Epithelial cell of proximal tubule (primary cell): ENCODE measurements at regions not wholly inside any gene's neighbourhood (a gene's known extent, or its start where the extent isn't known, plus 50 kb on each side); places are given as distances from the start of the nearest gene placed in this dataset.

Experiments used
- DNase-seq: peaks from one replicate; pipeline ENCODE4 v3.0.0-alpha.2; 2011; ENCODE audit warnings: low read depth
- H3K4me3 ChIP-seq: 2 replicates; pipeline ENCODE4 v1.5.1; 2011; ENCODE audit warnings: low read depth, mild to moderate bottlenecking, low read length
- CTCF ChIP-seq: conservative IDR thresholded peaks from 2 replicates; pipeline ENCODE4 v1.5.1; 2012; ENCODE audit warnings: low read depth, mild to moderate bottlenecking, low read length

- no peak for DNase-seq
- no peak for TF ChIP-seq CTCF
- no peak overlapping the region for H3K4me3 ChIP-seq
These were observed 168.4 kb downstream of the ACKR3 start for GRCh38 chr2:236738030-236738429.

DNA sequence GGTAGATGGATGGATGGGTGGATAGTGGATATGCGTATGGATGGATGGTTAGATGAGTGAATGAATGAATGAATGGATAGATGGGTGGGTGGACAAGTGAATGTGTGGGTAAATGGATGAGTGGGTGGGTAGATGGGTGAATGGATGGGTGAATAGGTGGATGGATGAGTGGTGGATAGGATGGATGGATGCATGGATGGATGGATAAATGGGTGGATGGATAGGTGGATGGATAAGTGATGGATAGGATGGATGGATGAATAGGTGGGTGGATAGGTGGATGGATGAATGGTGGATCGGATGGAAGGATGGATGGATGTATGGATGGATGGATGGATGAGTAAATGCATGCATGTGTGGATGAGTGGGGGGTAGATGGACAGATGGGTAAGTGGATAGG is 169.3 kb downstream of the ACKR3 start:
- no peak for TF ChIP-seq CTCF
- DNase-seq = no peak
- H3K4me3 ChIP-seq = no peak overlapping the region

DNA sequence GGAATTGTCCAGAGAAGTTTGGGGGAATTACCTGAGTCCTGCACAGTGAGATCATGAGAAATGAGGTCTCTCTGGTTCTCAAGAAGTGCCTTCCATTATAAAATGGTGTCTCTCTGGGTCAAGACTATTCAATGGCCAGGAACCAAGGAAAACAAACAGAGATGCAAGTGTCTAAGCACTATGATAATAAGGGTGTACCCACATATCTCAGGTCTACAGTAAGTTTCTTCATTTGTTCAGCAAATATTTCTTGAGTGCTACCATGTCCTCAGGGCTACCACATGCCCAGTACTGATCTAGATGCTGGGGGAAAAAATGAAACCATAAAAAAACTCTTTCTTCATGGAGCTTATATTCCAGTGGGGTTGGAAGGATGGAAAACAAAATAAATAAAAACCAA is 170.0 kb downstream of the ACKR3 start:
- no peak for DNase-seq
- no peak for TF ChIP-seq CTCF
- H3K4me3 ChIP-seq = no peak overlapping the region

- TF ChIP-seq CTCF = no peak
- no peak for DNase-seq
- no peak overlapping the region for H3K4me3 ChIP-seq
These were observed 170.9 kb downstream of the ACKR3 start for GRCh38 chr2:236740506-236740905.

- DNase-seq = no peak
- no peak for TF ChIP-seq CTCF
- no peak overlapping the region for H3K4me3 ChIP-seq
These were observed 173.7 kb downstream of the ACKR3 start for GRCh38 chr2:236743039-236743920.

- H3K4me3 ChIP-seq = no peak overlapping the region
- no peak for DNase-seq
- no peak for TF ChIP-seq CTCF
These were observed 174.3 kb downstream of the ACKR3 start for GRCh38 chr2:236743921-236744280.

- DNase-seq = no peak
- no peak overlapping the region for H3K4me3 ChIP-seq
- no peak for TF ChIP-seq CTCF
These were observed 174.7 kb downstream of the ACKR3 start for GRCh38 chr2:236744281-236744705.
